Progenitor cell of endocrine pancreas (in vitro differentiated cells): ENCODE measurements at regions not wholly inside any gene's neighbourhood (a gene's known extent, or its start where the extent isn't known, plus 50 kb on each side); places are given as distances from the start of the nearest gene placed in this dataset.

Experiments
- DNase-seq: peaks from one replicate; pipeline ENCODE4 v3.0.0; 2021; ENCODE audit warnings: low spot score; ENCODE audit not compliant: unreplicated experiment
- H3K27ac Mint-ChIP-seq: 2 replicates; pipeline ENCODE4 v1.8.0; 2021; ENCODE audit warnings: mild to moderate bottlenecking, moderate library complexity, mixed read lengths
- H3K27me3 Mint-ChIP-seq: 2 replicates; pipeline ENCODE4 v1.8.0; 2021; ENCODE audit warnings: mixed read lengths
- H3K36me3 Mint-ChIP-seq: 2 replicates; pipeline ENCODE4 v1.8.0; 2022; ENCODE audit warnings: mixed read lengths; ENCODE audit not compliant: insufficient read depth
- H3K4me1 Mint-ChIP-seq: 2 replicates; pipeline ENCODE4 v1.8.0; 2021; ENCODE audit warnings: low read depth, mixed read lengths
- H3K4me3 Mint-ChIP-seq: 2 replicates; pipeline ENCODE4 v1.8.0; 2021; ENCODE audit warnings: low read depth, mild to moderate bottlenecking, moderate library complexity, mixed read lengths
- H3K9me3 Mint-ChIP-seq: 2 replicates; pipeline ENCODE4 v1.8.0; 2021; ENCODE audit warnings: low read depth, mixed read lengths
- TF ChIP-seq, protein P1 (sequence below): fragments of 200-600 bp; sonication (generic); IDR thresholded peaks from one replicate; pipeline ENCODE4 v1.5.0; 2021; ENCODE audit warnings: antibody characterized with exemption, mild to moderate bottlenecking; ENCODE audit not compliant: unreplicated experiment

DNA sequence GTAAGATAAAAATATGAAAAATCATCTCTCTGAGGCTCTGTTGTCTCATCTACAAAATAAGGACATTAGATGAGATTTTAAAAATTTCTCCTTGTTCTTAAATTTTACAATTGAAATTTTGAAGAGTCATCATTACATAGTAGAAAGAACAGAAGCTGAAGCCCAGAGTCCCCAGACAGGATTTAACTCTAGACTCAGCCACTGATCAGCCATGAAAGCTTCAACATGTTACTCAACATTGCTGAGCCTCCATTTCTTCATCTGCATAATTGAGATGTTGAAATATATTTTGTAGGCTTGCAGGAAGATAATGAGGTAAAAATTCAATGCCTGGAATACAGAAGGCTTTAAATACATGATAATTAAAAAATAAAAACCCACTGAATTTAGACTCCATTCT, 633.3 kb downstream of the LMO4 start:
- Mint-ChIP-seq H3K9me3 (no peaks in the 10 kb centered on the region), H3K4me1 (no peaks in the 10 kb centered on the region), H3K36me3 (no peaks in the 10 kb centered on the region), H3K4me3 (no peak overlapping the region), H3K27me3 (peaks cover 5% of the 10 kb centered on the region), H3K27ac (no peak overlapping the region)
- no peak for DNase-seq
- TF ChIP-seq, protein P1, sequence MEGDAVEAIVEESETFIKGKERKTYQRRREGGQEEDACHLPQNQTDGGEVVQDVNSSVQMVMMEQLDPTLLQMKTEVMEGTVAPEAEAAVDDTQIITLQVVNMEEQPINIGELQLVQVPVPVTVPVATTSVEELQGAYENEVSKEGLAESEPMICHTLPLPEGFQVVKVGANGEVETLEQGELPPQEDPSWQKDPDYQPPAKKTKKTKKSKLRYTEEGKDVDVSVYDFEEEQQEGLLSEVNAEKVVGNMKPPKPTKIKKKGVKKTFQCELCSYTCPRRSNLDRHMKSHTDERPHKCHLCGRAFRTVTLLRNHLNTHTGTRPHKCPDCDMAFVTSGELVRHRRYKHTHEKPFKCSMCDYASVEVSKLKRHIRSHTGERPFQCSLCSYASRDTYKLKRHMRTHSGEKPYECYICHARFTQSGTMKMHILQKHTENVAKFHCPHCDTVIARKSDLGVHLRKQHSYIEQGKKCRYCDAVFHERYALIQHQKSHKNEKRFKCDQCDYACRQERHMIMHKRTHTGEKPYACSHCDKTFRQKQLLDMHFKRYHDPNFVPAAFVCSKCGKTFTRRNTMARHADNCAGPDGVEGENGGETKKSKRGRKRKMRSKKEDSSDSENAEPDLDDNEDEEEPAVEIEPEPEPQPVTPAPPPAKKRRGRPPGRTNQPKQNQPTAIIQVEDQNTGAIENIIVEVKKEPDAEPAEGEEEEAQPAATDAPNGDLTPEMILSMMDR = no peak

DNA sequence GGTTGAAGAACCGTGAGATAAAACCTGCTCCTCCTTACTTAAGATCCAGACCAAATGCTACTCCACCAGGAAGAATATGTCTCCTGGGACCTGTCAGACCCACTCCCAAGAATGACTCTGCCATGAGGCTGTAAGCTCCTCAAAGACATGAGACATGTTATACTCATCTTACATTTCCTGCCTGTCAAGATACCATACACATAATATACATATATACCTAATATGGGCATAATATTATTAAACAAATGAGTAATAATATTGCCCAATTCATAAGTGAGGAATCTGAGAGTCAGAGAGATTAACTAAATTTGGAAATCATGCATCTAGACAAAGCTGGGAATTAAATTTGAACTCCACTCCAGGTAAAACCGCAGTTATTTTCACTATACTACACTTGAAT, 634.9 kb downstream of the LMO4 start:
- Mint-ChIP-seq H3K9me3 (no peaks in the 10 kb centered on the region), H3K36me3 (no peaks in the 10 kb centered on the region), H3K4me1 (no peaks in the 10 kb centered on the region), H3K27me3 (no peaks in the 10 kb centered on the region), H3K27ac (no peak overlapping the region), H3K4me3 (no peak overlapping the region)
- TF ChIP-seq, protein P1 = no peak
- no peak for DNase-seq

DNA sequence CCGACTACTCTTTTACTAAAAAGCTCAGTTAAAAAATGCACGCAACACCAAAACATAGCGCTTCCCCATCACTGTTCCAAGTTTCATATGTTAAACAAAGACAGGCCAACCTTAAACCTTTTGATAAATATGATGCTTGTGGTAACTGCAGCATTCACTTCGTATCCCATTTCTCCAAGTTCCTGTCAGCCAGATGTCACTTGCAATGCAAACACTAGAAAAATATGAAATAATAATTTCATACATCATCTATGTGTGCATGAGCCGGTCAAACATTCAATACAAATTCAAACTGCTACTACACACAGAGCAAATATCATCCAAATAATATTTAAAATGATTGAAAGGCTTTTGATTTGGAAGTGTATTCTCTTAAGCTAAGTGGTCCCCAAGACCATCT, 636.5 kb downstream of the LMO4 start:
- Mint-ChIP-seq H3K27ac (no peak overlapping the region), H3K4me3 (no peak overlapping the region), H3K36me3 (no peaks in the 10 kb centered on the region), H3K9me3 (no peaks in the 10 kb centered on the region), H3K27me3 (no peaks in the 10 kb centered on the region), H3K4me1 (no peaks in the 10 kb centered on the region)
- DNase-seq = no peak
- TF ChIP-seq, protein P1 = no peak

DNA sequence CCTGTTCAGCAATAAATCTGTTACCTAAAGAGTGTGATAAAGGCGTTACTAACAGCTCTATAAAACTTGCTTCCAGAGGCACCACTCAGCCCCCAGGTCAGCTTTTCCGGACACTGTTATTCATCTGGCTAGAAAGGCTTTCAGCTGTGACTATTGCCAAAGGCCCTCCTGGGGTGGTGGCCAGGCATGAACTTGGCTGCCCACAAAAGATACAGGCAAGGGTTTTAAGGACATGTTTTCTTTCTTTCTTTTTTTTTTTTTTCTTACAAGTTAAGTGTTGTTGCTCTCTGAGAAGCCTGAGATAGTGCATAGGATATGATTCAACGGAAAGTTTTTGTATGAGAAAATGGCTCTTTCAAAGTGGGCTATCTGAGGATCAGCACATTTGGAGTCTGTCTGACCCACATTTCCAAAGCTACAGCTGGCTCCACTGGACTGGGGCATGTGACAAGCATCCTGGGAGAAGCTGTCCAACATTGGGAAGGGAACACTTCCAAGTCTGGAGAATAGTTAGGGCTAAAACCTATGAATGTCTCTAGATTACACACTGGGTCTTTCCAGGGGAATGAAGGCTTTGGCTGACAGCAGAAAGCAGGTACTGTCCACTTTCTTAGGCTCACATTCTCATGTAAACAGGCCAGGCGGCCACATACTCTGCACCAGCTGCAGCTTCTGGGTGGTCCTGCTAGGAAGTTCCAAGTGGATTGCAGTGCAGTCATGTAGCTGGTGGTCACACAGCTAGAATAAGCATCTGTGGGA, 639.7 kb downstream of the LMO4 start:
- Mint-ChIP-seq H3K4me3 (no peak overlapping the region), H3K27me3 (no peaks in the 10 kb centered on the region), H3K4me1 (no peaks in the 10 kb centered on the region), H3K9me3 (no peaks in the 10 kb centered on the region), H3K36me3 (no peaks in the 10 kb centered on the region), H3K27ac (no peak overlapping the region)
- no peak for DNase-seq
- TF ChIP-seq, protein P1 = no peak

DNA sequence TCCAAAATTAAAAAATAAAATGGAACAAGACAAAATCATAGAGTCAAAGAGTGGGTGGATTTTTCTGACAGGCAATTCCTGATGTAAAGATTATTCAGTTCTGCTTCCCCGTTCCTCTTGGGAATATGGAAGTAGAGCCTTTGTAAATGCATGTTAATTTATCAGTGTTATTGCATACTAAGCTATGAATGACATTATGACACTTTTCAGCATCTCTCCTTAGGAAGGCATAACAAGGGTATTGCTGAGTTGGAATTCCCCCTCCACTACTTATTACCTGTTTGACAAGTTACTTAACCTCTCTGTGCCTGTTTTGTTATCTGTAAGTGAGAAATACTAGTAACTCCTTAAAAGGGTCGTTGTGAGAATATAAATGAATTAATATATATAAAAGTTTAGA, 640.4 kb downstream of the LMO4 start:
- Mint-ChIP-seq H3K27ac (no peak overlapping the region), H3K36me3 (no peaks in the 10 kb centered on the region), H3K9me3 (no peaks in the 10 kb centered on the region), H3K27me3 (no peaks in the 10 kb centered on the region), H3K4me1 (no peaks in the 10 kb centered on the region), H3K4me3 (no peak overlapping the region)
- no peak for DNase-seq
- TF ChIP-seq, protein P1 = no peak
